Stomach (tissue), 8 donors: ENCODE measurements at regions not wholly inside any gene's neighbourhood (a gene's known extent, or its start where the extent isn't known, plus 50 kb on each side); places are given as distances from the start of the nearest gene placed in this dataset.

ENCODE experiments used
- DNase-seq, 2 donors: peaks; one replicate each; pipeline versions ENCODE4 v3.0.0 to v3.0.0-alpha.2; 2013 to 2019
- H3K27ac ChIP-seq, 5 donors: fragments of 200-600 bp in 4 of 5; sonication (generic) in 4 of 5; one replicate each; pipeline ENCODE4 v1.5.1; 2013 to 2019; ENCODE audit warnings: mild to moderate bottlenecking in 1 of 5, moderate library complexity in 1 of 5
- H3K27me3 ChIP-seq, 3 donors: fragments of 200-600 bp; sonication (generic); one replicate each; pipeline ENCODE4 v1.5.1; 2017 to 2019; ENCODE audit warnings: mixed run types in 1 of 3
- H3K36me3 ChIP-seq, 4 donors: fragments of 200-600 bp; sonication (generic); 1 replicate in 3 of 4; 2 replicates in 1 of 4; pipeline ENCODE4 v1.5.1; 2016 to 2019
- H3K4me1 ChIP-seq, 4 donors: fragments of 200-600 bp; sonication (generic); one replicate each; pipeline ENCODE4 v1.5.1; 2016 to 2019
- H3K4me3 ChIP-seq, 4 donors: fragments of 200-600 bp; sonication (generic) in 3 of 4; one replicate each; pipeline ENCODE4 v1.5.1; 2016 to 2019; ENCODE audit warnings: mild to moderate bottlenecking in 1 of 4
- H3K9me3 ChIP-seq, 4 donors: fragments of 200-600 bp; sonication (generic); one replicate each; pipeline ENCODE4 v1.5.1; 2016 to 2019
- EP300 ChIP-seq: sonication (generic); formaldehyde crosslinking; IDR thresholded peaks from one replicate; pipeline ENCODE4 v1.6.1; 2017; ENCODE audit warnings: antibody characterized with exemption
- POLR2A ChIP-seq, 4 donors: fragments of 450-650 bp; IDR thresholded peaks; one replicate each; pipeline ENCODE4 v1.6.1; 2016; ENCODE audit warnings: antibody characterized with exemption in 4 of 4, control low read depth in 2 of 4, mild to moderate bottlenecking in 1 of 4, moderate library complexity in 1 of 4
- POLR2AphosphoS5 ChIP-seq, 3 donors: sonication (generic); formaldehyde crosslinking; IDR thresholded peaks; one replicate each; pipeline ENCODE4 v1.6.1; 2016; ENCODE audit warnings: antibody characterized with exemption in 3 of 3
- WGBS, 5 donors: extraction: QIAGEN DNeasy Blood & Tissue Kit in 3 of 5; methylation state at CpG; one replicate each; pipeline versions ENCODE4 v1.1.5 to v1.1.7; 2013 to 2018; 5-methylcytosine and 5-hydroxymethylcytosine counted together
- intact Hi-C: fragments of 100-400 bp; cut with DNase I; formaldehyde crosslinking; loops from one replicate; pipeline ENCODE4 v1.15.1; 2023; ENCODE audit warnings: low total_unique reads
- TF ChIP-seq, protein P1 (sequence below), 7 experiments: fragments of 450-650 bp in 4 of 7; fragments of 200-600 bp in 3 of 7; sonication (generic) in 3 of 7; IDR thresholded peaks; one replicate each; pipeline ENCODE4 v1.5.1; 2016 to 2019; ENCODE audit warnings: antibody characterized with exemption in 7 of 7, control low read depth in 2 of 7, mild to moderate bottlenecking in 1 of 7
- donor health status: healthy with polysubstance abuse.
- donor health status: Bipolar disorder and iron deficiency.
- donor health status: healthy.

DNA sequence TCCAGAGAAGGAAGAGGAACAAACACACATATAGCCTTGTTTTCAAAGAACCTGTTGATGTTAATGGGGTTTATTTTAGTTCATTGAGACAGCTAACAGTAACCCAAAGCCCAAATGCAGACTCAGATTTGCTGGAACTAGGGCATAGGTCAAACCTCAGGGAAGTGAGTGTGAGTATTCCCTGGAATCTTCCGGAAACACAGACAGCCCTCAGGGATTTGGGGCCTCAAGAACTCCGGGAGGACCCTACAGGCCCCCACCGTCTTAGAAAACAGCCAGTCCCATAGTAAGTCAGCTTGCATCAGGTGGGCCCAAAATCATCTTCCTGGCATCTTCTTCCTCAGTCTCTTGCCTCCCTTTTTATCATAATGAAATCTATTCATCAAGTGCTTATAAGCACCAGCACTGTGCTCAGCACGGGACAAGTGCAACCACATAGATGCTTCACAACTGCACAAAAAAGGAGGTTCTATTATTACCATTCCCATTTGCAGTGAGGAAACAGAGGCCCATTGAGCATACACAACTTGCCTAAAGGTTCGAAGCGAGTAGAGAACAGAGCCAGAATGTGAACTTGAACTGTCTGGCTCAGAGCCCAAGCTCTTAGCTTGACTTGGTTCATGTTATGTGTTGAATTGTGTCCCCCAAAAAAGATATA is 50.2 kb upstream of the BCL11A start:
- intact Hi-C loops, result no loop called here
- DNase-seq, result no peak
- Histone ChIP-seq H3K36me3 (no peaks in the 10 kb centered on the region), H3K9me3 (peaks cover 0 to 12% (median 6%) of the 10 kb centered on the region in 4 donors), H3K27me3 (no peaks in the 10 kb centered on the region), H3K27ac (no peak overlapping the region), H3K4me3 (no peak overlapping the region), H3K4me1 (no peaks in the 10 kb centered on the region)
- TF ChIP-seq POLR2AphosphoS5 (IDR thresholded peaks at IDR 0.05) (no peak), POLR2A (IDR thresholded peaks at IDR 0.05) (no peak), EP300 (no peak)
- TF ChIP-seq, protein P1, sequence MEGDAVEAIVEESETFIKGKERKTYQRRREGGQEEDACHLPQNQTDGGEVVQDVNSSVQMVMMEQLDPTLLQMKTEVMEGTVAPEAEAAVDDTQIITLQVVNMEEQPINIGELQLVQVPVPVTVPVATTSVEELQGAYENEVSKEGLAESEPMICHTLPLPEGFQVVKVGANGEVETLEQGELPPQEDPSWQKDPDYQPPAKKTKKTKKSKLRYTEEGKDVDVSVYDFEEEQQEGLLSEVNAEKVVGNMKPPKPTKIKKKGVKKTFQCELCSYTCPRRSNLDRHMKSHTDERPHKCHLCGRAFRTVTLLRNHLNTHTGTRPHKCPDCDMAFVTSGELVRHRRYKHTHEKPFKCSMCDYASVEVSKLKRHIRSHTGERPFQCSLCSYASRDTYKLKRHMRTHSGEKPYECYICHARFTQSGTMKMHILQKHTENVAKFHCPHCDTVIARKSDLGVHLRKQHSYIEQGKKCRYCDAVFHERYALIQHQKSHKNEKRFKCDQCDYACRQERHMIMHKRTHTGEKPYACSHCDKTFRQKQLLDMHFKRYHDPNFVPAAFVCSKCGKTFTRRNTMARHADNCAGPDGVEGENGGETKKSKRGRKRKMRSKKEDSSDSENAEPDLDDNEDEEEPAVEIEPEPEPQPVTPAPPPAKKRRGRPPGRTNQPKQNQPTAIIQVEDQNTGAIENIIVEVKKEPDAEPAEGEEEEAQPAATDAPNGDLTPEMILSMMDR (IDR thresholded peaks at IDR 0.05), result no peak
- 75 to 87% (median 83%) methylated on average over 6 of the region's 6 CpGs for WGBS, 5 donors

DNA sequence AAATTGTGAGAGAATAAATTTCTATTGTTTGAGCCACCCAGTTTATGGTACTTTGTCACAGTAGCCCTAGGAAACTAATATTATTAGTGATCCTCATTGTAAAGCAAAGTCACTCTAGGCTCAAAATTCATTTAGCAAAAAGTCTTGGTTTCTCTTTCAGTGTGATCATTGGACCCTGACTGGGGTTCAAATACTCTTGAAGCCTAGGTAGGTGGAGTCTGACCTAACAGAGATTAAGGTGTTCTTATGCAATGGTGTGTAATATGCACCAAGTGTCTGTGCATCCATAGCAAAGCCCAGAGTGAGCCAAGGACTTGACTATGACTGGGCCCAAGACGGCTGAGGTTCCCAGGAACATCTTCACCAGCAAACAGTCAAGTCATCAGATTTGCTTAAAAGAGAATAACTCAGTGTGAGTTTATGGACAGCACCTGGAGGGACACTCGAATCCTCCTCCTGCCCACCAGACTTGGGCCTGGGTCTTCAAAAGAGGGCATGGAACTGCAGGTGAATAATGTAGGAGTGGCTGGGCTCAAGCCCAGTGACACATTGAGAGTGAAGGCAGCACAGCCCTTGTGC is 51.1 kb upstream of the BCL11A start:
- Histone ChIP-seq H3K4me3 (no peak overlapping the region), H3K27ac (no peak overlapping the region), H3K27me3 (no peaks in the 10 kb centered on the region), H3K9me3 (peaks cover 0 to 12% (median 6%) of the 10 kb centered on the region in 4 donors), H3K4me1 (no peaks in the 10 kb centered on the region), H3K36me3 (no peaks in the 10 kb centered on the region)
- intact Hi-C loops, result no loop called here
- DNase-seq, result no peak
- TF ChIP-seq POLR2AphosphoS5 (IDR thresholded peaks at IDR 0.05) (no peak), EP300 (no peak)
- 92 to 100% (median 95%) methylated on average over 2 of the region's 2 CpGs for WGBS, 5 donors

DNA sequence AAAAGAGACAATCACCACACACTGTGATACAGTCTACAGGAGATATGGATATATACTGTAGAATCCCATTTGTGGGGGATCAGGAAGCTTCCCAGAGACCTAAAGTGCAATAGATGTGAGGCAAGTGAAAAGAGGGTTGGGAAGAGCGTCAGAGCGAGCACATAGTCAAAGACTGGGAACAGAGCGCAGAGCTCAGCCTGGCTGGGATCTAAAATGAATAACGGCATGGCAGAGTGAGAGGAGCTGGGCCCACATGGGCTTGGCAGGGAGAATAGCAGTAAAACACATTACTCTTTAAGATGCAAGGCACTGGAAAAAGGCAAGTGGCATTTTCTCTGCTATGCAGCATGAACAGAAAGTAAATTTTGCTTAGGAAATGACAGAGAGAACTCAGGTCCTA is 52.4 kb upstream of the BCL11A start:
- no peak for DNase-seq
- no peak for TF ChIP-seq POLR2AphosphoS5 (IDR thresholded peaks at IDR 0.05)
- TF ChIP-seq, protein P1 (IDR thresholded peaks at IDR 0.05), result no peak
- TF ChIP-seq EP300, result no peak
- no peak for TF ChIP-seq POLR2A (IDR thresholded peaks at IDR 0.05)
- WGBS, 5 donors, result 91 to 96% (median 94%) methylated on average over 4 of the region's 4 CpGs
- Histone ChIP-seq H3K27ac (no peak overlapping the region), H3K4me3 (no peak overlapping the region), H3K36me3 (no peaks in the 10 kb centered on the region), H3K9me3 (peaks cover 0 to 5% (median 3%) of the 10 kb centered on the region in 4 donors), H3K27me3 (no peaks in the 10 kb centered on the region), H3K4me1 (no peaks in the 10 kb centered on the region)
- intact Hi-C loops, result no loop called here

DNA sequence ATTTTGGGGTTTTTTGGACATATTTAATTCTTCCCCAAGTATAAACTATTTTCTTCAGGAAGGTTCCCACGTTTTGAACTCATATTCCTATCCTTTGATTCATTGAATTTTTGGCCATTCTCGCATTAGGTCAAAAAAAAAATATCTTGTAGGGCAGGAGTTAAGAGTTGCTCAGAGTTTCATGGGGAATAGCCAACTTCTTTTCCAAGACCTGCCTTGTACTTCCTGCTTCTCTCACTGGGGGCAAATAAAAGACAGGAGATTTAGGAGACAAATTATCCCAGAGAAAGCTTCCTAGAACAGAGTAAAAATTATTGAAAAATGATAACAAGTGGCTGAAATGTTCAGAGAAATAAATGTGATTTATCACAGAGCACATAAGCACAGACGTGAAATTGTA is 55.2 kb upstream of the BCL11A start:
- H3K27me3 ChIP-seq, result no peaks in the 10 kb centered on the region
- intact Hi-C loops, result no loop called here
- H3K27ac ChIP-seq, result no peak overlapping the region
- H3K9me3 ChIP-seq, result no peaks in the 10 kb centered on the region
- TF ChIP-seq POLR2A (IDR thresholded peaks at IDR 0.05), result no peak
- TF ChIP-seq EP300, result no peak
- TF ChIP-seq, protein P1 (IDR thresholded peaks at IDR 0.05), result no peak
- no peak for TF ChIP-seq POLR2AphosphoS5 (IDR thresholded peaks at IDR 0.05)
- H3K4me1 ChIP-seq, result no peaks in the 10 kb centered on the region
- H3K36me3 ChIP-seq, result no peaks in the 10 kb centered on the region
- WGBS, 5 donors, result 15 to 47% (median 21%) methylated on average over 3 of the region's 3 CpGs
- no peak for DNase-seq
- H3K4me3 ChIP-seq, result no peak overlapping the region

DNA sequence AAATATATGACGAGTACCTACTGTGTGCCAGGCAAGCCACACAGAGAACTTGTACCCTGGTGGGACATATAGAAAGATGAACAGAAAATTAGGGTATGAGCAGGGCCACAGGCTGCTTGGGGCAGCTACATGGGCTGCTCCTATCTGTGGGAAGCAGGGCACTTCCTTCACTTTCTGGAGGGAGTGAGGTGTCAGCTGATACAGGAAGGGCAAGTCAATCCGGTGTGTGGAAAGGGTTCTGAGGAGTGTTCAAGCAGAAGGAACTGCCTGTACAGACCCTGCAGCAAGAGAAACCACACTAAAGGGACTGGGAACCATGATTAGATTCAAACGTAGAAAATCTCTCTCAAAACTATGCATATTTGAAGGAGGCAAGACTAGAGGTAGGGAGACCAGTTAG is 58.6 kb upstream of the BCL11A start:
- Histone ChIP-seq H3K4me3 (no peak overlapping the region), H3K27me3 (no peaks in the 10 kb centered on the region)
- TF ChIP-seq EP300 (no peak), POLR2A (IDR thresholded peaks at IDR 0.05) (no peak), POLR2AphosphoS5 (IDR thresholded peaks at IDR 0.05) (no peak)
- TF ChIP-seq, protein P1 (IDR thresholded peaks at IDR 0.05), result no peak

More for the DNA sequence above, 58.6 kb upstream of the BCL11A start:
- Histone ChIP-seq H3K4me1 (no peaks in the 10 kb centered on the region), H3K36me3 (no peaks in the 10 kb centered on the region), H3K27ac (no peak overlapping the region), H3K9me3 (no peaks in the 10 kb centered on the region)
- WGBS, 5 donors, result 37 to 48% (median 46%) methylated on average over 3 of the region's 3 CpGs
- no peak for DNase-seq
- intact Hi-C loops, result no loop called here
